GM13977 (cell line): ENCODE measurements at regions not wholly inside any gene's neighbourhood (a gene's known extent, or its start where the extent isn't known, plus 50 kb on each side); places are given as distances from the start of the nearest gene placed in this dataset.
"Not testable (repeated sequence)": the region's sequence is repeated elsewhere in the genome, so short reads cannot be mapped to it uniquely, and the experiment has no call there.

Source experiments
- DNase-seq: peaks from one replicate; pipeline ENCODE4 v3.0.0; 2012; ENCODE audit warnings: low spot score
- CTCF ChIP-seq: IDR thresholded peaks from 2 replicates; pipeline ENCODE4 v1.5.1; 2012; ENCODE audit warnings: mild to moderate bottlenecking, control low read depth; ENCODE audit not compliant: insufficient read depth; ENCODE audit errors: extremely low read depth, missing control alignments
- in situ Hi-C: fragments of 300-500 bp; cut with MboI; formaldehyde crosslinking; loops from one replicate; pipeline ENCODE4 v1.12.0; 2022; ENCODE audit warnings: low sequenced_read_pairs, low pct_unique_long_range_greater_than_20kb, mixed read lengths, inconsistent platforms; ENCODE audit not compliant: unreplicated experiment

GRCh38 chr6:142642651-142643050, 302.3 kb downstream of the HIVEP2 start:
- in situ Hi-C loops: no loop called here
- TF ChIP-seq CTCF: no peak
- DNase-seq: no peak

GRCh38 chr6:142644866-142645265, 300.1 kb downstream of the HIVEP2 start:
- no peak for TF ChIP-seq CTCF
- in situ Hi-C loops: no loop called here
- DNase-seq: no peak

- no peak for DNase-seq
- no peak for TF ChIP-seq CTCF
- in situ Hi-C loops: no loop called here
Measured at GRCh38 chr6:142645663-142646062, 299.3 kb downstream of the HIVEP2 start.

GRCh38 chr6:142647449-142648035, 297.4 kb downstream of the HIVEP2 start:
- in situ Hi-C loops: no loop called here
- DNase-seq: no peak
- TF ChIP-seq CTCF: no peak

- no peak for TF ChIP-seq CTCF
- in situ Hi-C loops: no loop called here
- no peak for DNase-seq
Measured at GRCh38 chr6:142648036-142648451, 296.9 kb downstream of the HIVEP2 start.

GRCh38 chr6:142648526-142648925, 296.4 kb downstream of the HIVEP2 start:
- in situ Hi-C loops: no loop called here
- DNase-seq: no peak
- no peak for TF ChIP-seq CTCF

- in situ Hi-C loops, DNase-seq: not testable (repeated sequence)
Measured at GRCh38 chr6:142649438-142650234, 295.3 kb downstream of the HIVEP2 start.
